CD4-positive, alpha-beta T cell treated with Interleukin-4 for 4 hours (primary cell): ENCODE measurements at regions not wholly inside any gene's neighbourhood (a gene's known extent, or its start where the extent isn't known, plus 50 kb on each side); places are given as distances from the start of the nearest gene placed in this dataset.

Experiments used
- DNase-seq: peaks from one replicate; pipeline ENCODE4 v3.0.0-alpha.2; 2020

DNA sequence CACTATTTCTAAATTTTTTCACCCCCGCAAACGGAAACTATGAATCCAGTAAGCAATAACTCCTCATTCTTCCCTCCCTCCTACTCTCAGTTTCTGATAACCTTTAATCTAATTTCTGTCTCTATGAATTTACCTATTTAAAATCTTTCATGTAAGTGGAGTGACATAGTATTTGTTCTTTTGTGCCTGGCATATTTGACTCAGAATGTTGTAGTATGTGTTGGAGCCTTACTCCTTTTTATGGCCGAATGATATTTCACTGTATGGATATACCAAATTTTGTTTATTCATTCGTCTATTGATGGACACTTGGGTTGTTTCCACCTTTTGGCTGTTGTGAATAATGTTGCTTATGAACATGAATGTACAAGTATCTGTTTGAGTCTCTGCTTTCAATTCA is 61.1 kb upstream of the C1GALT1C1 start:
- DNase-seq, result no peak

DNA sequence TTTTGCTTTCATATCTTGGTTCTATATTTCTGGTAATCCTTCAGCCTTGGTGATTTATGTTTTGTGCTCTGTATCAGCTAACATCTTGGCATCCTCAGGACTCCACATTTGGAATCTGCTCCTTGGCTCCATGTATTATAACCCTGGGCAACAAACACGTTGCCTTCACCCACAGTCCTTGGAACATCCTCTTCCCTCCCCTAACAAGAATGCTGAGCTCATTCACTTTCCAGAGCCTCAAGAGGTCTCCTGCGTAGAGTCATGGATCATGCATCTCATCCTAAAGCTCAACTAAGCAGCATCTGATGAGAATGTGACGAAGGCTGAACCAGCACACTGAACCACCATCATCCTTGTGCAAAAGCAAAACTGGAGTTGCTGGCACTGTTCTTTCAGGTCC is 60.5 kb upstream of the C1GALT1C1 start:
- DNase-seq, result no peak

DNA sequence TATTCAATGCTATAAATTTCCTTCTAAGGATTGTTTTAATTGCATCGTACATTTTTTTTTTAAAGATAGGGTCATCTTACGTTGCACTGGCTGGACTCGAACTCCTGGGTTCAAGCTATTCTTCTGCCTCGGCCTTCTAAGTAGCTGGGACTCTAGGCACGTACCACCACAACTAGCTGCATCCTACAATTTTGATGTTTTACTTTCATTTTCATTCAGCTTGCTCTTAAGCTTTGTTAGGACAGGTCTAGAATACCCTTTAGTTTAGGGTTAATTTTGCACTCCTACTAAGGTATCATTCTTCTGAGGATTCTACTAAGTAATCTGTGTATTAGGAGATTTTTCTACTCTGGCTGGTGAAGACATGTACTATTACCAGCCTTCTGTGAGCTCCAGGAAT is 50.2 kb upstream of the C1GALT1C1 start:
- DNase-seq, result no peak
